Panc1 (cell line): ENCODE measurements at regions not wholly inside any gene's neighbourhood (a gene's known extent, or its start where the extent isn't known, plus 50 kb on each side); places are given as distances from the start of the nearest gene placed in this dataset.

Experiments used
- ATAC-seq: fragments of 200-7000 bp; cut with Tn5 transposase; 2 replicates; pipeline ENCODE4 v1.9.1; 2020; ENCODE audit warnings: mild to moderate bottlenecking, moderate library complexity
- BruUV-seq: library from RNA; stranded (reverse); fragments of 400-500 nt; replicated peaks from 2 replicates; lab custom pipeline; 2021; lab: Mats Ljungman, UMichigan
- CTCF ChIA-PET: fragments of 300-600 bp; sonication (Branson Sonifier 250); formaldehyde crosslinking; loops from one replicate; lab custom pipeline; 2022; ENCODE audit warnings: antibody characterized with exemption; lab: Charles Lee
- POLR2A ChIA-PET: fragments of 300-600 bp; sonication (Branson Sonifier 250); formaldehyde crosslinking; loops from one replicate; lab custom pipeline; 2022; ENCODE audit warnings: antibody characterized with exemption; lab: Charles Lee
- DNase-seq: peaks from one replicate; pipeline ENCODE4 v3.0.0-alpha.2; 2010; ENCODE audit warnings: low read depth, low spot score
- H3K27ac ChIP-seq: 2 replicates; pipeline ENCODE4 v1.5.1; 2011; ENCODE audit warnings: mild to moderate bottlenecking, low read length, inconsistent platforms
- H3K27me3 ChIP-seq: fragments of 200-500 bp; sonication (Bioruptor generic); 2 replicates; pipeline ENCODE4 v1.6.0; 2014; ENCODE audit warnings: low read length, inconsistent platforms; ENCODE audit not compliant: control insufficient read depth, insufficient read depth
- H3K36me3 ChIP-seq: fragments of 200-500 bp; sonication (Bioruptor generic); 2 replicates; pipeline ENCODE4 v1.5.1; 2014; ENCODE audit warnings: inconsistent platforms, mild to moderate bottlenecking, low read length, moderate library complexity; ENCODE audit not compliant: control insufficient read depth, insufficient read depth
- H3K4me1 ChIP-seq: 2 replicates; pipeline ENCODE4 v1.5.1; 2011; ENCODE audit warnings: inconsistent platforms, mild to moderate bottlenecking, low read length, moderate library complexity; ENCODE audit not compliant: control insufficient read depth, insufficient read depth
- H3K4me3 ChIP-seq, 2 experiments: 2 replicates each; pipeline ENCODE4 v1.5.1; 2011 to 2012; ENCODE audit warnings: low read depth in 2 of 2, low read length in 2 of 2, mild to moderate bottlenecking in 2 of 2, inconsistent platforms in 1 of 2, moderate library complexity in 1 of 2
- H3K9me3 ChIP-seq: fragments of 200-500 bp; sonication (Bioruptor generic); 2 replicates; pipeline ENCODE4 v1.5.1; 2014; ENCODE audit warnings: low read depth, mild to moderate bottlenecking, inconsistent platforms, low read length, moderate library complexity; ENCODE audit not compliant: control insufficient read depth, insufficient read depth
- CTCF ChIP-seq: fragments of 450-650 bp; IDR thresholded peaks from 2 replicates; pipeline ENCODE4 v1.5.1; 2017; ENCODE audit warnings: mild to moderate bottlenecking
- POLR2AphosphoS5 ChIP-seq: IDR thresholded peaks from 2 replicates; pipeline ENCODE4 v1.6.1; 2012; ENCODE audit warnings: mild to moderate bottlenecking, low read depth, low read length, moderate library complexity
- REST ChIP-seq, 2 experiments: IDR thresholded peaks; 2 replicates each; pipeline ENCODE4 v1.6.1; 2011 to 2012; ENCODE audit warnings: low read depth in 2 of 2, control low read depth in 1 of 2, low read length in 1 of 2, mild to moderate bottlenecking in 1 of 2, moderate library complexity in 1 of 2; ENCODE audit not compliant: insufficient read depth in 1 of 2
- SIN3A ChIP-seq: IDR thresholded peaks from 2 replicates; pipeline ENCODE4 v1.6.1; 2012; ENCODE audit warnings: low read depth, mild to moderate bottlenecking, low read length, moderate library complexity, borderline replicate concordance; ENCODE audit not compliant: insufficient read depth
- TCF7L2 ChIP-seq: IDR thresholded peaks from 2 replicates; pipeline ENCODE4 v1.6.1; 2011; ENCODE audit warnings: mild to moderate bottlenecking, low read depth, low read length, inconsistent platforms
- in situ Hi-C: cut with HindIII; loops from 2 replicates; pipeline ENCODE4 v1.10.0; 2016; ENCODE audit warnings: low sequenced_read_pairs, low pct_unique_long_range_greater_than_20kb
- intact Hi-C: fragments of 100-400 bp; cut with micrococcal nuclease; formaldehyde crosslinking; loops from one replicate; pipeline ENCODE4 v1.10.0; 2022; ENCODE audit not compliant: unreplicated experiment

- no peak overlapping the region for H3K4me3 ChIP-seq
- no TSS peak for BruUV-seq
- H3K36me3 ChIP-seq: no peaks in the 10 kb centered on the region
- ChIA-PET POLR2A (no interaction called here), CTCF (no interaction called here)
- no peaks in the 10 kb centered on the region for H3K27me3 ChIP-seq
- ATAC-seq (no peak), DNase-seq (no peak)
- H3K9me3 ChIP-seq: no peaks in the 10 kb centered on the region
- intact Hi-C loops (no loop called here), in situ Hi-C loops (no loop called here)
- no peak overlapping the region for H3K27ac ChIP-seq
- no peak for TF ChIP-seq REST (IDR thresholded peaks at IDR 0.05; ENCODE audit: insufficient read depth in 1 of 2, low read depth in 2 of 2, low read length in 1 of 2)
- no peak for TF ChIP-seq SIN3A
- no peak for TF ChIP-seq CTCF
- no peak for TF ChIP-seq POLR2AphosphoS5
- TF ChIP-seq TCF7L2: no peak
- H3K4me1 ChIP-seq: no peaks in the 10 kb centered on the region
Observed at GRCh38 chr4:163764569-163764968, 270.1 kb downstream of the TMA16 start.

GRCh38 chr4:163768014-163768413, 273.5 kb downstream of the TMA16 start:
- ATAC-seq: no peak
- H3K27me3 ChIP-seq: no peaks in the 10 kb centered on the region
- POLR2A ChIA-PET: no interaction called here
- no TSS peak for BruUV-seq
- no peak overlapping the region for H3K4me3 ChIP-seq
- H3K27ac ChIP-seq: no peak overlapping the region
- H3K4me1 ChIP-seq: no peaks in the 10 kb centered on the region
- intact Hi-C loops (no loop called here), in situ Hi-C loops (no loop called here)
- DNase-seq: no peak
- TF ChIP-seq TCF7L2: no peak
- TF ChIP-seq CTCF: no peak
- TF ChIP-seq REST (IDR thresholded peaks at IDR 0.05; ENCODE audit: insufficient read depth in 1 of 2, low read depth in 2 of 2, low read length in 1 of 2): no peak
- no peak for TF ChIP-seq SIN3A
- TF ChIP-seq POLR2AphosphoS5: no peak
- no peaks in the 10 kb centered on the region for H3K36me3 ChIP-seq
- H3K9me3 ChIP-seq: no peaks in the 10 kb centered on the region
- CTCF ChIA-PET: no interaction called here
